ENCODE measurements at regions not wholly inside any gene's neighbourhood (a gene's known extent, or its start where the extent isn't known, plus 50 kb on each side); places are given as distances from the start of the nearest gene placed in this dataset.
"Not testable (repeated sequence)": the region's sequence is repeated elsewhere in the genome, so short reads cannot be mapped to it uniquely, and the experiment has no call there.

- H3K4me1 ChIP-seq (ENCODE audit: control insufficient read depth, insufficient read depth, low read length): no peaks in the 10 kb centered on the region
- no peak overlapping the region for H3K27ac ChIP-seq (ENCODE audit: extremely low read depth, low read depth, low read length)
- CTCF ChIA-PET: interaction anchor here (0.6 kb wide), 1 partner anchor 76 kb away, joined by 3 read pairs; no protein-coding TSS in a partner anchor
- no peaks in the 10 kb centered on the region for H3K36me3 ChIP-seq (ENCODE audit: control insufficient read depth in 2 of 2, insufficient read depth in 1 of 2, low read length in 2 of 2)
- no peak overlapping the region for H3K4me3 ChIP-seq (ENCODE audit: low read depth, low read length)
- POLR2A ChIA-PET: no interaction called here
- H3K9me3 ChIP-seq (ENCODE audit: control insufficient read depth, insufficient read depth, low read depth, low read length): no peaks in the 10 kb centered on the region
- TF ChIP-seq ZNF654 (tag by site-specific recombination; IDR thresholded peaks at IDR 0.05; ENCODE audit: low read depth): no peak
- TF ChIP-seq ZNF423 (tag by site-specific recombination; IDR thresholded peaks at IDR 0.05): no peak
- no peak for TF ChIP-seq HOXD13 (CRISPR knock-in tag; IDR thresholded peaks at IDR 0.05; ENCODE audit: borderline replicate concordance)
- no peak for TF ChIP-seq YY2 (tag by site-specific recombination; IDR thresholded peaks at IDR 0.05)
- no peak for TF ChIP-seq ATF2 (tag by site-specific recombination; IDR thresholded peaks at IDR 0.05; ENCODE audit: low read depth)
- no peak for TF ChIP-seq ZNF37A (tag by site-specific recombination; IDR thresholded peaks at IDR 0.05)
- TF ChIP-seq OSR2 (tag by site-specific recombination; IDR thresholded peaks at IDR 0.05): no peak
- no peak for TF ChIP-seq KLF7 (tag by site-specific recombination; IDR thresholded peaks at IDR 0.05; ENCODE audit: borderline replicate concordance)
- TF ChIP-seq ZNF629 (tag by site-specific recombination; IDR thresholded peaks at IDR 0.05): no peak
- no peak for TF ChIP-seq ZBTB1 (tag by site-specific recombination; IDR thresholded peaks at IDR 0.05)
- TF ChIP-seq ZNF645 (tag by site-specific recombination; IDR thresholded peaks at IDR 0.05): no peak
- TF ChIP-seq SP7 (tag by site-specific recombination; IDR thresholded peaks at IDR 0.05): no peak
- no peak for TF ChIP-seq ZNF202 (tag by site-specific recombination; IDR thresholded peaks at IDR 0.05; ENCODE audit: borderline replicate concordance)
- TF ChIP-seq ZNF664 (tag by site-specific recombination; IDR thresholded peaks at IDR 0.05): no peak
- no peak for TF ChIP-seq ZFHX2 (tag by site-specific recombination; conservative IDR thresholded peaks at IDR 0.05)
- TF ChIP-seq ZFP3 (tag by site-specific recombination; IDR thresholded peaks at IDR 0.05; ENCODE audit: low read depth): no peak
These were observed 306.1 kb upstream of the CYRIA start for GRCh38 chr2:16971722-16972234.

- H3K27ac ChIP-seq (ENCODE audit: extremely low read depth, low read depth, low read length); H3K4me1 ChIP-seq (ENCODE audit: control insufficient read depth, insufficient read depth, low read length); H3K36me3 ChIP-seq (ENCODE audit: control insufficient read depth in 2 of 2, insufficient read depth in 1 of 2, low read length in 2 of 2); H3K4me3 ChIP-seq (ENCODE audit: low read depth, low read length); CTCF ChIA-PET; H3K9me3 ChIP-seq (ENCODE audit: control insufficient read depth, insufficient read depth, low read depth, low read length); POLR2A ChIA-PET: not testable (repeated sequence)
These were observed 305.3 kb upstream of the CYRIA start for GRCh38 chr2:16970948-16971347.

- CTCF ChIA-PET: no interaction called here
- Histone ChIP-seq H3K36me3 (ENCODE audit: control insufficient read depth in 2 of 2, insufficient read depth in 1 of 2, low read length in 2 of 2) (no peaks in the 10 kb centered on the region), H3K4me3 (ENCODE audit: low read depth, low read length) (no peak overlapping the region), H3K9me3 (ENCODE audit: control insufficient read depth, insufficient read depth, low read depth, low read length) (no peaks in the 10 kb centered on the region), H3K4me1 (ENCODE audit: control insufficient read depth, insufficient read depth, low read length) (no peaks in the 10 kb centered on the region), H3K27ac (ENCODE audit: extremely low read depth, low read depth, low read length) (no peak overlapping the region)
- POLR2A ChIA-PET: no interaction called here
- TF ChIP-seq ZNF350 (tag by site-specific recombination; IDR thresholded peaks at IDR 0.05) (no peak), ZNF280C (tag by site-specific recombination; IDR thresholded peaks at IDR 0.05) (no peak), ZNF24 (tag by site-specific recombination; IDR thresholded peaks at IDR 0.05) (no peak), ZNF169 (tag by site-specific recombination; IDR thresholded peaks at IDR 0.05) (no peak), BCL6B (tag by site-specific recombination; IDR thresholded peaks at IDR 0.05) (no peak), ZNF112 (tag by site-specific recombination; IDR thresholded peaks at IDR 0.05) (no peak), MZF1 (tag by site-specific recombination; IDR thresholded peaks at IDR 0.05; ENCODE audit: borderline replicate concordance) (no peak), GLI4 (tag by site-specific recombination; IDR thresholded peaks at IDR 0.05) (no peak), ZNF645 (tag by site-specific recombination; IDR thresholded peaks at IDR 0.05) (no peak), HOXA7 (CRISPR knock-in tag; IDR thresholded peaks at IDR 0.05; ENCODE audit: borderline replicate concordance) (no peak), GLIS1 (tag by site-specific recombination; IDR thresholded peaks at IDR 0.05) (no peak)
These were observed 296.9 kb upstream of the CYRIA start for GRCh38 chr2:16962505-16962904.
